HEK293 (cell line): ENCODE measurements at regions not wholly inside any gene's neighbourhood (a gene's known extent, or its start where the extent isn't known, plus 50 kb on each side); places are given as distances from the start of the nearest gene placed in this dataset.

Experiments
- MEIS1 ChIP-seq: sonication (generic); formaldehyde crosslinking; IDR thresholded peaks from 2 replicates; pipeline ENCODE4 v1.8.1; 2022; ENCODE audit warnings: missing genetic modification reagents, mild to moderate bottlenecking, borderline replicate concordance
- ZEB2 ChIP-seq: fragments of 450-650 bp; formaldehyde crosslinking; IDR thresholded peaks from 2 replicates; pipeline ENCODE4 v1.5.1; 2016; ENCODE audit warnings: missing biosample characterization, missing genetic modification characterization
- ZFP3 ChIP-seq: fragments of 450-650 bp; formaldehyde crosslinking; IDR thresholded peaks from 2 replicates; pipeline ENCODE4 v1.5.1; 2016; ENCODE audit warnings: low read depth, missing biosample characterization, missing genetic modification characterization
- ZNF223 ChIP-seq: fragments of 450-650 bp; formaldehyde crosslinking; IDR thresholded peaks from 2 replicates; pipeline ENCODE4 v1.5.1; 2016; ENCODE audit warnings: missing biosample characterization, missing genetic modification characterization
- ZNF274 ChIP-seq, 2 experiments: fragments of 200-500 bp in 1 of 2; fragments of 450-650 bp in 1 of 2; sonication (Bioruptor generic) in 1 of 2; formaldehyde crosslinking in 1 of 2; IDR thresholded peaks; 2 replicates each; pipeline versions ENCODE4 v1.5.1 to v1.6.1; 2014 to 2016; ENCODE audit warnings: borderline replicate concordance in 1 of 2, inconsistent platforms in 1 of 2, low read length in 1 of 2, missing biosample characterization in 1 of 2, missing genetic modification characterization in 1 of 2
- ZNF530 ChIP-seq: fragments of 450-650 bp; formaldehyde crosslinking; IDR thresholded peaks from 2 replicates; pipeline ENCODE4 v1.5.1; 2016; ENCODE audit warnings: low read depth, missing biosample characterization, missing genetic modification characterization
- ZNF792 ChIP-seq: fragments of 450-650 bp; formaldehyde crosslinking; IDR thresholded peaks from 2 replicates; pipeline ENCODE4 v1.5.1; 2016; ENCODE audit warnings: missing biosample characterization, missing genetic modification characterization
- TF ChIP-seq, protein P1 (sequence below): fragments of 450-650 bp; formaldehyde crosslinking; IDR thresholded peaks from 2 replicates; pipeline ENCODE4 v1.5.1; 2016; ENCODE audit warnings: missing biosample characterization, missing genetic modification characterization
- TF ChIP-seq, protein P2 (sequence below): fragments of 450-650 bp; formaldehyde crosslinking; IDR thresholded peaks from 2 replicates; pipeline ENCODE4 v1.5.1; 2016; ENCODE audit warnings: missing biosample characterization, missing genetic modification characterization
- TF ChIP-seq, protein P3 (sequence below): fragments of 450-650 bp; formaldehyde crosslinking; IDR thresholded peaks from 2 replicates; pipeline ENCODE4 v1.5.1; 2016; ENCODE audit warnings: missing biosample characterization, missing genetic modification characterization
- TF ChIP-seq, protein P4 (sequence below): fragments of 450-650 bp; formaldehyde crosslinking; IDR thresholded peaks from 2 replicates; pipeline ENCODE4 v1.5.1; 2016; ENCODE audit warnings: missing biosample characterization, missing genetic modification characterization
- TF ChIP-seq, protein P5 (sequence below): fragments of 450-650 bp; formaldehyde crosslinking; IDR thresholded peaks from 2 replicates; pipeline ENCODE4 v1.5.1; 2016; ENCODE audit warnings: missing biosample characterization, missing genetic modification characterization
- TF ChIP-seq, protein P6 (sequence below): fragments of 450-650 bp; formaldehyde crosslinking; IDR thresholded peaks from 2 replicates; pipeline ENCODE4 v1.5.1; 2016; ENCODE audit warnings: missing biosample characterization, missing genetic modification characterization

DNA sequence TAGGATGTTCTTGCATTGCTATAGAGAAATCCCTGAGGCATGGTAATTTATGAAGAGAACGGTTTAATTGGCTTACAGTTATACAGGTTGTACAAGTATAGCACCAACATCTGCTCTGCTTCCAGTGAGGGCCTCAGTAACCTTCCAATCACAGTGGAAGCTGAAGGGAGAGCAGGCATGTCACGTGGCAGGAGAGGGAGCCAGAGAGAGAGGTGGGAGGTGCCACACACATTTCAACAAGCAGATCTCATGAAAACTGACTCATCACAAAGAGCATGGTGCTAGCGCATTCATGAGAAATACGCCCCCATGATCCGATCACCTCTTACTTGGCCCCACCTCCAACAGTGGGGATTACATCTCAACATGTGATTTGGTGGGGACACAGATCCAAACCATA is 871.2 kb downstream of the TFAP2A start:
- TF ChIP-seq MEIS1 (CRISPR knock-in tag) = no peak
- no peak for TF ChIP-seq ZNF792 (tag by site-specific recombination)
- TF ChIP-seq, protein P1, sequence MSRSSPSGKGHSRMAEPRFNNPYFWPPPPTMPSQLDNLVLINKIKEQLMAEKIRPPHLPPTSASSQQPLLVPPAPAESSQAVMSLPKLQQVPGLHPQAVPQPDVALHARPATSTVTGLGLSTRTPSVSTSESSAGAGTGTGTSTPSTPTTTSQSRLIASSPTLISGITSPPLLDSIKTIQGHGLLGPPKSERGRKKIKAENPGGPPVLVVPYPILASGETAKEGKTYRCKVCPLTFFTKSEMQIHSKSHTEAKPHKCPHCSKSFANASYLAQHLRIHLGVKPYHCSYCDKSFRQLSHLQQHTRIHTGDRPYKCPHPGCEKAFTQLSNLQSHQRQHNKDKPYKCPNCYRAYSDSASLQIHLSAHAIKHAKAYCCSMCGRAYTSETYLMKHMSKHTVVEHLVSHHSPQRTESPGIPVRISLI (tag by site-specific recombination) = no peak
- no peak for TF ChIP-seq ZNF530 (tag by site-specific recombination)
- TF ChIP-seq, protein P2, sequence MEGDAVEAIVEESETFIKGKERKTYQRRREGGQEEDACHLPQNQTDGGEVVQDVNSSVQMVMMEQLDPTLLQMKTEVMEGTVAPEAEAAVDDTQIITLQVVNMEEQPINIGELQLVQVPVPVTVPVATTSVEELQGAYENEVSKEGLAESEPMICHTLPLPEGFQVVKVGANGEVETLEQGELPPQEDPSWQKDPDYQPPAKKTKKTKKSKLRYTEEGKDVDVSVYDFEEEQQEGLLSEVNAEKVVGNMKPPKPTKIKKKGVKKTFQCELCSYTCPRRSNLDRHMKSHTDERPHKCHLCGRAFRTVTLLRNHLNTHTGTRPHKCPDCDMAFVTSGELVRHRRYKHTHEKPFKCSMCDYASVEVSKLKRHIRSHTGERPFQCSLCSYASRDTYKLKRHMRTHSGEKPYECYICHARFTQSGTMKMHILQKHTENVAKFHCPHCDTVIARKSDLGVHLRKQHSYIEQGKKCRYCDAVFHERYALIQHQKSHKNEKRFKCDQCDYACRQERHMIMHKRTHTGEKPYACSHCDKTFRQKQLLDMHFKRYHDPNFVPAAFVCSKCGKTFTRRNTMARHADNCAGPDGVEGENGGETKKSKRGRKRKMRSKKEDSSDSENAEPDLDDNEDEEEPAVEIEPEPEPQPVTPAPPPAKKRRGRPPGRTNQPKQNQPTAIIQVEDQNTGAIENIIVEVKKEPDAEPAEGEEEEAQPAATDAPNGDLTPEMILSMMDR (tag by site-specific recombination) = no peak
- TF ChIP-seq ZNF274 (IDR thresholded peaks at IDR 0.05; ENCODE audit: low read length) = no peak
- no peak for TF ChIP-seq ZNF274 (tag by site-specific recombination; IDR thresholded peaks at IDR 0.05; ENCODE audit: borderline replicate concordance)
- TF ChIP-seq, protein P3, sequence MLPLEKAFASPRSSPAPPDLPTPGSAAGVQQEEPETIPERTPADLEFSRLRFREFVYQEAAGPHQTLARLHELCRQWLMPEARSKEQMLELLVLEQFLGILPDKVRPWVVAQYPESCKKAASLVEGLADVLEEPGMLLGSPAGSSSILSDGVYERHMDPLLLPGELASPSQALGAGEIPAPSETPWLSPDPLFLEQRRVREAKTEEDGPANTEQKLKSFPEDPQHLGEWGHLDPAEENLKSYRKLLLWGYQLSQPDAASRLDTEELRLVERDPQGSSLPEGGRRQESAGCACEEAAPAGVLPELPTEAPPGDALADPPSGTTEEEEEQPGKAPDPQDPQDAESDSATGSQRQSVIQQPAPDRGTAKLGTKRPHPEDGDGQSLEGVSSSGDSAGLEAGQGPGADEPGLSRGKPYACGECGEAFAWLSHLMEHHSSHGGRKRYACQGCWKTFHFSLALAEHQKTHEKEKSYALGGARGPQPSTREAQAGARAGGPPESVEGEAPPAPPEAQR (tag by site-specific recombination) = no peak
- TF ChIP-seq, protein P4, sequence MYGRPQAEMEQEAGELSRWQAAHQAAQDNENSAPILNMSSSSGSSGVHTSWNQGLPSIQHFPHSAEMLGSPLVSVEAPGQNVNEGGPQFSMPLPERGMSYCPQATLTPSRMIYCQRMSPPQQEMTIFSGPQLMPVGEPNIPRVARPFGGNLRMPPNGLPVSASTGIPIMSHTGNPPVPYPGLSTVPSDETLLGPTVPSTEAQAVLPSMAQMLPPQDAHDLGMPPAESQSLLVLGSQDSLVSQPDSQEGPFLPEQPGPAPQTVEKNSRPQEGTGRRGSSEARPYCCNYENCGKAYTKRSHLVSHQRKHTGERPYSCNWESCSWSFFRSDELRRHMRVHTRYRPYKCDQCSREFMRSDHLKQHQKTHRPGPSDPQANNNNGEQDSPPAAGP (tag by site-specific recombination) = no peak
- TF ChIP-seq, protein P5, sequence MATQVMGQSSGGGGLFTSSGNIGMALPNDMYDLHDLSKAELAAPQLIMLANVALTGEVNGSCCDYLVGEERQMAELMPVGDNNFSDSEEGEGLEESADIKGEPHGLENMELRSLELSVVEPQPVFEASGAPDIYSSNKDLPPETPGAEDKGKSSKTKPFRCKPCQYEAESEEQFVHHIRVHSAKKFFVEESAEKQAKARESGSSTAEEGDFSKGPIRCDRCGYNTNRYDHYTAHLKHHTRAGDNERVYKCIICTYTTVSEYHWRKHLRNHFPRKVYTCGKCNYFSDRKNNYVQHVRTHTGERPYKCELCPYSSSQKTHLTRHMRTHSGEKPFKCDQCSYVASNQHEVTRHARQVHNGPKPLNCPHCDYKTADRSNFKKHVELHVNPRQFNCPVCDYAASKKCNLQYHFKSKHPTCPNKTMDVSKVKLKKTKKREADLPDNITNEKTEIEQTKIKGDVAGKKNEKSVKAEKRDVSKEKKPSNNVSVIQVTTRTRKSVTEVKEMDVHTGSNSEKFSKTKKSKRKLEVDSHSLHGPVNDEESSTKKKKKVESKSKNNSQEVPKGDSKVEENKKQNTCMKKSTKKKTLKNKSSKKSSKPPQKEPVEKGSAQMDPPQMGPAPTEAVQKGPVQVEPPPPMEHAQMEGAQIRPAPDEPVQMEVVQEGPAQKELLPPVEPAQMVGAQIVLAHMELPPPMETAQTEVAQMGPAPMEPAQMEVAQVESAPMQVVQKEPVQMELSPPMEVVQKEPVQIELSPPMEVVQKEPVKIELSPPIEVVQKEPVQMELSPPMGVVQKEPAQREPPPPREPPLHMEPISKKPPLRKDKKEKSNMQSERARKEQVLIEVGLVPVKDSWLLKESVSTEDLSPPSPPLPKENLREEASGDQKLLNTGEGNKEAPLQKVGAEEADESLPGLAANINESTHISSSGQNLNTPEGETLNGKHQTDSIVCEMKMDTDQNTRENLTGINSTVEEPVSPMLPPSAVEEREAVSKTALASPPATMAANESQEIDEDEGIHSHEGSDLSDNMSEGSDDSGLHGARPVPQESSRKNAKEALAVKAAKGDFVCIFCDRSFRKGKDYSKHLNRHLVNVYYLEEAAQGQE (tag by site-specific recombination) = no peak
- no peak for TF ChIP-seq ZNF223 (tag by site-specific recombination)
- no peak for TF ChIP-seq ZFP3 (tag by site-specific recombination)
- TF ChIP-seq ZEB2 (tag by site-specific recombination) = no peak
- TF ChIP-seq, protein P6, sequence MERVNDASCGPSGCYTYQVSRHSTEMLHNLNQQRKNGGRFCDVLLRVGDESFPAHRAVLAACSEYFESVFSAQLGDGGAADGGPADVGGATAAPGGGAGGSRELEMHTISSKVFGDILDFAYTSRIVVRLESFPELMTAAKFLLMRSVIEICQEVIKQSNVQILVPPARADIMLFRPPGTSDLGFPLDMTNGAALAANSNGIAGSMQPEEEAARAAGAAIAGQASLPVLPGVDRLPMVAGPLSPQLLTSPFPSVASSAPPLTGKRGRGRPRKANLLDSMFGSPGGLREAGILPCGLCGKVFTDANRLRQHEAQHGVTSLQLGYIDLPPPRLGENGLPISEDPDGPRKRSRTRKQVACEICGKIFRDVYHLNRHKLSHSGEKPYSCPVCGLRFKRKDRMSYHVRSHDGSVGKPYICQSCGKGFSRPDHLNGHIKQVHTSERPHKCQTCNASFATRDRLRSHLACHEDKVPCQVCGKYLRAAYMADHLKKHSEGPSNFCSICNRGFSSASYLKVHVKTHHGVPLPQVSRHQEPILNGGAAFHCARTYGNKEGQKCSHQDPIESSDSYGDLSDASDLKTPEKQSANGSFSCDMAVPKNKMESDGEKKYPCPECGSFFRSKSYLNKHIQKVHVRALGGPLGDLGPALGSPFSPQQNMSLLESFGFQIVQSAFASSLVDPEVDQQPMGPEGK (tag by site-specific recombination) = no peak
